ENCODE measurements at regions not wholly inside any gene's neighbourhood (a gene's known extent, or its start where the extent isn't known, plus 50 kb on each side); places are given as distances from the start of the nearest gene placed in this dataset.

GRCh38 chr18:40915724-40916123, 1039.3 kb upstream of the PIK3C3 start:
- TF ChIP-seq CTCF (conservative IDR thresholded peaks at IDR 0.05; ENCODE audit: low read length) = no peak
- TF ChIP-seq EZH2phosphoT487 (IDR thresholded peaks at IDR 0.05; ENCODE audit: borderline replicate concordance, low read depth, low read length) = no peak
